ENCODE measurements at regions not wholly inside any gene's neighbourhood (a gene's known extent, or its start where the extent isn't known, plus 50 kb on each side); places are given as distances from the start of the nearest gene placed in this dataset.

- H3F3A ChIP-seq (ENCODE audit: insufficient read depth): no peaks in the 10 kb centered on the region
- H3K9ac ChIP-seq (ENCODE audit: low read length): no peak overlapping the region
- H3K36me3 ChIP-seq (ENCODE audit: low read length): no peaks in the 10 kb centered on the region
- no peaks in the 10 kb centered on the region for H4K20me1 ChIP-seq (ENCODE audit: low read depth, low read length)
- no peak for TF ChIP-seq CTCF (IDR thresholded peaks at IDR 0.05; ENCODE audit: insufficient read depth, low read length, poor library complexity, severe bottlenecking)
- no peak for TF ChIP-seq EZH2phosphoT487 (conservative IDR thresholded peaks at IDR 0.05; ENCODE audit: low read length)
- no peaks in the 10 kb centered on the region for H3K27me3 ChIP-seq (ENCODE audit: low read length)
- no peak overlapping the region for H3K4me3 ChIP-seq (ENCODE audit: insufficient read depth, low read length, poor library complexity, severe bottlenecking)
- H3K27ac ChIP-seq (ENCODE audit: low read depth, low read length): no peak overlapping the region
- no peak overlapping the region for H3K4me2 ChIP-seq (ENCODE audit: low read depth, low read length, poor library complexity, severe bottlenecking)
- H3K9me3 ChIP-seq (ENCODE audit: insufficient read depth, low read length): no peaks in the 10 kb centered on the region
- H3K79me2 ChIP-seq (ENCODE audit: insufficient read depth, low read length): no peaks in the 10 kb centered on the region
- H2AFZ ChIP-seq (ENCODE audit: low read depth, low read length, severe bottlenecking): no peak overlapping the region
- H3K9me2 ChIP-seq (replicated peaks; ENCODE audit: insufficient read depth, low read length): no peaks in the 10 kb centered on the region
These were observed 106.0 kb upstream of the NMUR2 start for GRCh38 chr5:152511120-152511519.

GRCh38 chr5:152511531-152512132 lies 106.6 kb upstream of the NMUR2 start:
- no peaks in the 10 kb centered on the region for H3K9me3 ChIP-seq (ENCODE audit: insufficient read depth, low read length)
- H3K9ac ChIP-seq (ENCODE audit: low read length): no peak overlapping the region
- TF ChIP-seq EZH2phosphoT487 (conservative IDR thresholded peaks at IDR 0.05; ENCODE audit: low read length) (no peak), CTCF (IDR thresholded peaks at IDR 0.05; ENCODE audit: insufficient read depth, low read length, poor library complexity, severe bottlenecking) (no peak)
- no peak overlapping the region for H2AFZ ChIP-seq (ENCODE audit: low read depth, low read length, severe bottlenecking)
- H3K36me3 ChIP-seq (ENCODE audit: low read length): no peaks in the 10 kb centered on the region
- no peaks in the 10 kb centered on the region for H3F3A ChIP-seq (ENCODE audit: insufficient read depth)
- no peak overlapping the region for H3K4me3 ChIP-seq (ENCODE audit: insufficient read depth, low read length, poor library complexity, severe bottlenecking)
- no peaks in the 10 kb centered on the region for H3K79me2 ChIP-seq (ENCODE audit: insufficient read depth, low read length)
- no peaks in the 10 kb centered on the region for H3K27me3 ChIP-seq (ENCODE audit: low read length)
- no peaks in the 10 kb centered on the region for H3K9me2 ChIP-seq (replicated peaks; ENCODE audit: insufficient read depth, low read length)
- no peaks in the 10 kb centered on the region for H4K20me1 ChIP-seq (ENCODE audit: low read depth, low read length)
- no peak overlapping the region for H3K27ac ChIP-seq (ENCODE audit: low read depth, low read length)
- H3K4me2 ChIP-seq (ENCODE audit: low read depth, low read length, poor library complexity, severe bottlenecking): no peak overlapping the region

GRCh38 chr5:152514827-152515397 lies 109.8 kb upstream of the NMUR2 start:
- Histone ChIP-seq H3F3A (ENCODE audit: insufficient read depth) (no peaks in the 10 kb centered on the region), H3K4me2 (ENCODE audit: low read depth, low read length, poor library complexity, severe bottlenecking) (no peak overlapping the region), H2AFZ (ENCODE audit: low read depth, low read length, severe bottlenecking) (no peak overlapping the region), H3K9ac (ENCODE audit: low read length) (no peak overlapping the region), H4K20me1 (ENCODE audit: low read depth, low read length) (no peaks in the 10 kb centered on the region), H3K79me2 (ENCODE audit: insufficient read depth, low read length) (no peaks in the 10 kb centered on the region), H3K9me3 (ENCODE audit: insufficient read depth, low read length) (no peaks in the 10 kb centered on the region), H3K9me2 (replicated peaks; ENCODE audit: insufficient read depth, low read length) (no peaks in the 10 kb centered on the region), H3K36me3 (ENCODE audit: low read length) (no peaks in the 10 kb centered on the region), H3K27ac (ENCODE audit: low read depth, low read length) (no peak overlapping the region), H3K27me3 (ENCODE audit: low read length) (no peaks in the 10 kb centered on the region), H3K4me3 (ENCODE audit: insufficient read depth, low read length, poor library complexity, severe bottlenecking) (no peak overlapping the region)
- TF ChIP-seq CTCF (IDR thresholded peaks at IDR 0.05; ENCODE audit: insufficient read depth, low read length, poor library complexity, severe bottlenecking): peak; percentile 48
- no peak for TF ChIP-seq EZH2phosphoT487 (conservative IDR thresholded peaks at IDR 0.05; ENCODE audit: low read length)

Measured in SU-DHL-6 (cell line).